ENCODE measurements at regions not wholly inside any gene's neighbourhood (a gene's known extent, or its start where the extent isn't known, plus 50 kb on each side); places are given as distances from the start of the nearest gene placed in this dataset.

DNA sequence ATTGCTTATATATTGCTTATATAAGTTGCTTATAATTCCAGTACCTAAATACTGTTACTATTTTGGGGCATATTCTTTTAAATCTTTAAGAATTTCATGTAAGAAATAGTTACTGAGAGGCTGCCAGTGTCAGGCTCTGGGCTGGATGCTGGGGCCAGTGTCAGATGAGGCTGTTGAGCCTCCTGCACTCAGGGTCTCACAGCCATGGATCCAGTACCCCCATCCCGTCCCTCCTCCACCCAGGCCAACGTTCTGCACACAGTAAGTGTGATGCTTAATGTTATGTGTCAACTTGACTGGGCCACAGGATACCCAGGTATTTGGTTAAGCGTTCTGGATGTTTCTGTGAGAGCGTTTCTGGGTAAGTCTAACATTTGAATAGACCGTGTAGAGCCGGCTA lies 119.5 kb upstream of the PMEPA1 start:
- peaks cover 3% of the 10 kb centered on the region for H3K4me1 ChIP-seq (ENCODE audit: control insufficient read depth, insufficient read depth, low read length)
- Mint-ChIP-seq H3K4me3 (no peak overlapping the region), H3K36me3 (no peaks in the 10 kb centered on the region), H3K9me3 (no peaks in the 10 kb centered on the region), H3K27me3 (ENCODE audit: low read depth in 2 of 2) (peaks cover 6 to 10% of the 10 kb centered on the region in 2 donors), H3K4me1 (no peaks in the 10 kb centered on the region), H3K27ac (no peak overlapping the region)
- no peak overlapping the region for H3K4me3 ChIP-seq (ENCODE audit: low read length)
- no peak for TF ChIP-seq CTCF (IDR thresholded peaks at IDR 0.05)
- ATAC-seq: no peak
- no peak overlapping the region for H3K27ac ChIP-seq (ENCODE audit: low read length)
- no peak for DNase-seq
- H3K27me3 ChIP-seq (ENCODE audit: control insufficient read depth, insufficient read depth, low read length): no peaks in the 10 kb centered on the region
- intact Hi-C loops (cut with micrococcal nuclease): no loop called here
- H3K36me3 ChIP-seq (ENCODE audit: control insufficient read depth, insufficient read depth, low read length): no peaks in the 10 kb centered on the region
- H3K9me3 ChIP-seq (ENCODE audit: control insufficient read depth, insufficient read depth, low read length): no peaks in the 10 kb centered on the region
- 91% methylated on average over 5 of the region's 6 CpGs for WGBS (ENCODE audit: insufficient coverage)

- Mint-ChIP-seq H3K9me3 (no peaks in the 10 kb centered on the region), H3K27ac (no peak overlapping the region), H3K36me3 (no peaks in the 10 kb centered on the region), H3K4me3 (no peak overlapping the region), H3K27me3 (ENCODE audit: low read depth in 2 of 2) (peaks cover 6 to 10% of the 10 kb centered on the region in 2 donors), H3K4me1 (no peaks in the 10 kb centered on the region)
- Histone ChIP-seq H3K4me1 (ENCODE audit: control insufficient read depth, insufficient read depth, low read length) (peaks cover 3% of the 10 kb centered on the region), H3K36me3 (ENCODE audit: control insufficient read depth, insufficient read depth, low read length) (no peaks in the 10 kb centered on the region), H3K9me3 (ENCODE audit: control insufficient read depth, insufficient read depth, low read length) (no peaks in the 10 kb centered on the region), H3K27me3 (ENCODE audit: control insufficient read depth, insufficient read depth, low read length) (no peaks in the 10 kb centered on the region), H3K27ac (ENCODE audit: low read length) (no peak overlapping the region), H3K4me3 (ENCODE audit: low read length) (no peak overlapping the region)
- no peak for ATAC-seq
- TF ChIP-seq CTCF (IDR thresholded peaks at IDR 0.05): no peak
- no peak for DNase-seq
- intact Hi-C loops (cut with micrococcal nuclease): no loop called here
- WGBS (ENCODE audit: insufficient coverage): 84% methylated on average over 10 of the region's 10 CpGs
Observed at GRCh38 chr20:57828696-57829095, 118.9 kb upstream of the PMEPA1 start.

- H3K9me3 ChIP-seq (ENCODE audit: control insufficient read depth, insufficient read depth, low read length): no peaks in the 10 kb centered on the region
- peaks cover 3 to 10% of the 10 kb centered on the region in 2 donors for H3K27me3 Mint-ChIP-seq (ENCODE audit: low read depth in 2 of 2)
- no peaks in the 10 kb centered on the region for H3K36me3 Mint-ChIP-seq
- ATAC-seq (no peak), DNase-seq (no peak)
- H3K4me1 Mint-ChIP-seq: no peaks in the 10 kb centered on the region
- no peaks in the 10 kb centered on the region for H3K9me3 Mint-ChIP-seq
- H3K36me3 ChIP-seq (ENCODE audit: control insufficient read depth, insufficient read depth, low read length): no peaks in the 10 kb centered on the region
- no peak overlapping the region for H3K27ac ChIP-seq (ENCODE audit: low read length)
- no peak overlapping the region for H3K4me3 Mint-ChIP-seq
- H3K4me3 ChIP-seq (ENCODE audit: low read length): no peak overlapping the region
- H3K4me1 ChIP-seq (ENCODE audit: control insufficient read depth, insufficient read depth, low read length): peaks cover 3% of the 10 kb centered on the region
- no peak for TF ChIP-seq CTCF (IDR thresholded peaks at IDR 0.05)
- 86% methylated on average over 12 of the region's 12 CpGs for WGBS (ENCODE audit: insufficient coverage)
- no peaks in the 10 kb centered on the region for H3K27me3 ChIP-seq (ENCODE audit: control insufficient read depth, insufficient read depth, low read length)
- intact Hi-C loops (cut with micrococcal nuclease): no loop called here
- no peak overlapping the region for H3K27ac Mint-ChIP-seq
Observed at GRCh38 chr20:57826666-57827287, 117.0 kb upstream of the PMEPA1 start.

- no peak overlapping the region for H3K4me3 Mint-ChIP-seq
- no peaks in the 10 kb centered on the region for H3K9me3 Mint-ChIP-seq
- H3K27ac Mint-ChIP-seq: no peak overlapping the region
- no peaks in the 10 kb centered on the region for H3K4me1 ChIP-seq (ENCODE audit: control insufficient read depth, insufficient read depth, low read length)
- 89% methylated on average over 4 of the region's 6 CpGs for WGBS (ENCODE audit: insufficient coverage)
- no peak for TF ChIP-seq CTCF (IDR thresholded peaks at IDR 0.05)
- no peaks in the 10 kb centered on the region for H3K36me3 ChIP-seq (ENCODE audit: control insufficient read depth, insufficient read depth, low read length)
- no peak overlapping the region for H3K4me3 ChIP-seq (ENCODE audit: low read length)
- no peaks in the 10 kb centered on the region for H3K9me3 ChIP-seq (ENCODE audit: control insufficient read depth, insufficient read depth, low read length)
- no peak overlapping the region for H3K27ac ChIP-seq (ENCODE audit: low read length)
- H3K27me3 Mint-ChIP-seq (ENCODE audit: low read depth in 2 of 2): peaks cover 3 to 10% of the 10 kb centered on the region in 2 donors
- H3K27me3 ChIP-seq (ENCODE audit: control insufficient read depth, insufficient read depth, low read length): no peaks in the 10 kb centered on the region
- intact Hi-C loops (cut with micrococcal nuclease): no loop called here
- no peaks in the 10 kb centered on the region for H3K36me3 Mint-ChIP-seq
- ATAC-seq: no peak
- DNase-seq: no peak
- H3K4me1 Mint-ChIP-seq: no peaks in the 10 kb centered on the region
Observed at GRCh38 chr20:57824909-57825308, 115.1 kb upstream of the PMEPA1 start.

Data from natural killer cell (primary cell).